BE2C (cell line): ENCODE measurements at regions not wholly inside any gene's neighbourhood (a gene's known extent, or its start where the extent isn't known, plus 50 kb on each side); places are given as distances from the start of the nearest gene placed in this dataset.

Experiments
- DNase-seq: peaks from one replicate; pipeline ENCODE4 v3.0.0-alpha.2; 2020
- H3K27me3 ChIP-seq: fragments of 250-450 bp; sonication (Bioruptor Pico); 2 replicates; pipeline ENCODE4 v1.5.1; 2020; ENCODE audit warnings: mild to moderate bottlenecking
- H3K36me3 ChIP-seq: fragments of 250-450 bp; sonication (Bioruptor Pico); 2 replicates; pipeline ENCODE4 v1.5.1; 2020; ENCODE audit warnings: mild to moderate bottlenecking
- H3K4me1 ChIP-seq: fragments of 250-450 bp; sonication (Bioruptor Pico); 2 replicates; pipeline ENCODE4 v1.5.1; 2020
- H3K4me3 ChIP-seq: 2 replicates; pipeline ENCODE4 v1.5.1; 2011; ENCODE audit warnings: low read depth, low read length
- H3K9me3 ChIP-seq: fragments of 250-450 bp; sonication (Bioruptor Pico); 2 replicates; pipeline ENCODE4 v1.5.1; 2020
- TF ChIP-seq, protein P1 (sequence below): IDR thresholded peaks from 2 replicates; pipeline ENCODE4 v1.5.1; 2012; ENCODE audit warnings: mild to moderate bottlenecking, low read depth, low read length

DNA sequence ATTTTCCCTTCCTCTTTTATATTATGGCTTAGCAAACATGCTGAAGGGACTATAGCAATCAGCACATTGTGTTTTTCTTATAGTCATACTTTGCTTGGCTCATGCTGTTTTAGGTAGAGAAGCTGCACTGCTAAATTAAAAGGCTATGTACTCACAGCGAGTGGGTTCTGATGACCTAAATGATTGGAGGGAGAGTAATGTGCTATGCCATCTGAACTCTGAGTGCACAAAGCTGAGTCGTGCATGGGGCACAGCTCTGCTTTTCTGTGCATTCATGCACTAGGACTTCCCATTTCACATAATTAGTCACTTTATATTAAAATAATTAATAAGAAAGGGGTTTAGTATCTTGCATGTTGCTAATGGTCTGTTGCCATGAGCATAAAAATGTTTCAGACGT is 132.7 kb upstream of the ADGRL3 start:
- no peak for DNase-seq
- Histone ChIP-seq H3K4me3 (no peak overlapping the region), H3K4me1 (no peaks in the 10 kb centered on the region), H3K9me3 (no peaks in the 10 kb centered on the region), H3K27me3 (no peaks in the 10 kb centered on the region), H3K36me3 (no peaks in the 10 kb centered on the region)
- TF ChIP-seq, protein P1, sequence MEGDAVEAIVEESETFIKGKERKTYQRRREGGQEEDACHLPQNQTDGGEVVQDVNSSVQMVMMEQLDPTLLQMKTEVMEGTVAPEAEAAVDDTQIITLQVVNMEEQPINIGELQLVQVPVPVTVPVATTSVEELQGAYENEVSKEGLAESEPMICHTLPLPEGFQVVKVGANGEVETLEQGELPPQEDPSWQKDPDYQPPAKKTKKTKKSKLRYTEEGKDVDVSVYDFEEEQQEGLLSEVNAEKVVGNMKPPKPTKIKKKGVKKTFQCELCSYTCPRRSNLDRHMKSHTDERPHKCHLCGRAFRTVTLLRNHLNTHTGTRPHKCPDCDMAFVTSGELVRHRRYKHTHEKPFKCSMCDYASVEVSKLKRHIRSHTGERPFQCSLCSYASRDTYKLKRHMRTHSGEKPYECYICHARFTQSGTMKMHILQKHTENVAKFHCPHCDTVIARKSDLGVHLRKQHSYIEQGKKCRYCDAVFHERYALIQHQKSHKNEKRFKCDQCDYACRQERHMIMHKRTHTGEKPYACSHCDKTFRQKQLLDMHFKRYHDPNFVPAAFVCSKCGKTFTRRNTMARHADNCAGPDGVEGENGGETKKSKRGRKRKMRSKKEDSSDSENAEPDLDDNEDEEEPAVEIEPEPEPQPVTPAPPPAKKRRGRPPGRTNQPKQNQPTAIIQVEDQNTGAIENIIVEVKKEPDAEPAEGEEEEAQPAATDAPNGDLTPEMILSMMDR = no peak

DNA sequence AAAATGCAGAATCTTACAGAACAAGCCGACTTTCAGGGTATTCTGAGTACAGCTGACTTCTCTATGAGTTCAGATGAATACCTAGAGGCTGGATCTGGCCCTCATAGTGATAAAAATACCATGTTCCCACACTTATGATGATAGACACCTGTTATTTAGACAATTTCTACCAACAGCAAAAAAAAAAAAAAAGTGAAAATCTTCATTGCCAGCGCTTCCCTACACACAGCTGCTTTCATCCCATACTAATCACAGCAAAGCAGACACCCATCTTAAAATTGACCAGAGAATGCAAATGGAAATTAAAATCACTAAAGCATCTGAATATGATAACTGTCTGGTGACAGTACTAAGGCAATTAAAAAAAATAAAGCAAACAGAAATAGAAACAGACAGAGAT is 132.1 kb upstream of the ADGRL3 start:
- Histone ChIP-seq H3K4me3 (no peak overlapping the region), H3K27me3 (no peaks in the 10 kb centered on the region), H3K36me3 (no peaks in the 10 kb centered on the region), H3K9me3 (no peaks in the 10 kb centered on the region), H3K4me1 (no peaks in the 10 kb centered on the region)
- TF ChIP-seq, protein P1 = no peak
- DNase-seq = no peak

DNA sequence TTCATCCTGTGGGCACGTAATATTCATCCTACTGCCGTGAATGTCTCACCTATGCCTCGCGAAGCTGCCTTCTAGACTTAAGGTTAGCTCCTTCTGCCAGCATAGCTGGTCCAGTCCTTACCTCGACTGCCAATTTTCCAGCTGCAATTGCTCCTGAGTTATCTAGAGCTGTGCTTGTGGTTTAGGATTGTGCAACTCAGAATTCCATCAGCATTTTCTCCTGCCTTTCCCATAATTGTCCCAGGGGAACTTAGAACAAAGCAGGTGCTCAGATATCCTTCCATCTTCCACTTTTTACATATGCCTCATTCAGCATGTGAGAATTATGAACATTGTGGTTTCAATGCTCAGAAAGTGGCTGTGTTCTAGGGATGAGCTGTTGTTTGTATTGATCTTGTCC is 131.4 kb upstream of the ADGRL3 start:
- Histone ChIP-seq H3K27me3 (no peaks in the 10 kb centered on the region), H3K9me3 (no peaks in the 10 kb centered on the region), H3K4me1 (no peaks in the 10 kb centered on the region), H3K4me3 (no peak overlapping the region), H3K36me3 (no peaks in the 10 kb centered on the region)
- DNase-seq = no peak
- TF ChIP-seq, protein P1 = no peak

DNA sequence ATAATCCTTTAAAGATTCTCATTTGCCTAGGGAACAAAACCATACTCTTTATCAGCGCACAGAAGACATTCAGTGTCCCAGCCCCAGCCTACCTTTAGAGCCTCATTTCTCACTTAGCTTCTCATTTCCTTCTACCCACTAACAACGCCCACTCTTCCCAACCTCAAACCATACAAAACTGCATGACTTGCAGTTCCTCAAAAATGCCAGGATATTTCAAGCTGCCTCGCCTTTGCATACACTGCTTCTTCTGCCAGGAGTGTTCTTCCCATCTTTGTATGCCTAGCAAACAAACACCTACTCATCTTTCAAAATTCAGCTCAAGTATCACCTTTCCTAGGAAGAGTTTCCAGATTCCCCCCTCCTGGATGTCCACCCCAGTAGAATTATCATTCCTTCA is 129.9 kb upstream of the ADGRL3 start:
- H3K36me3 ChIP-seq = no peaks in the 10 kb centered on the region
- H3K27me3 ChIP-seq = no peaks in the 10 kb centered on the region
- no peak overlapping the region for H3K4me3 ChIP-seq
- no peak for DNase-seq
- no peaks in the 10 kb centered on the region for H3K4me1 ChIP-seq
- TF ChIP-seq, protein P1 = no peak
- H3K9me3 ChIP-seq = no peaks in the 10 kb centered on the region

DNA sequence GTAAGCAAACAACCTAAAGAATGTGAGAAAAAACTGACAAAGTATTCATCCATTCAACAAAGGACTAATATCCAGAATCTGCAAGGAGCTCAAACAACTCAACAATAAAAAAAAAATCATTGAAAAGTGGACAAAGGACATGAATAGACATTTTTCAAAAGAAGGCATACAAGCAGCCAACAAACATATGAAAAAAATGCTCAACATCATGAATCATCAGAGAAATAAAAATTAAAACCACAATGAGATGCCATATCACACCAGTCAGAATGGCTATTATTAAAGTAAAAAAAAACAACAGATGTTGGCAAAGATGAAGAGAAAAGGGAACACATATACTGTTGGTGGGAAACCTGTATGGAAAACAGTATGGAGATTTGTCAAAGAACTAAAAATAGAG is 120.7 kb upstream of the ADGRL3 start:
- Histone ChIP-seq H3K27me3 (no peaks in the 10 kb centered on the region), H3K4me3 (no peak overlapping the region), H3K4me1 (no peaks in the 10 kb centered on the region), H3K9me3 (no peaks in the 10 kb centered on the region), H3K36me3 (no peaks in the 10 kb centered on the region)
- no peak for DNase-seq
- TF ChIP-seq, protein P1 = no peak

DNA sequence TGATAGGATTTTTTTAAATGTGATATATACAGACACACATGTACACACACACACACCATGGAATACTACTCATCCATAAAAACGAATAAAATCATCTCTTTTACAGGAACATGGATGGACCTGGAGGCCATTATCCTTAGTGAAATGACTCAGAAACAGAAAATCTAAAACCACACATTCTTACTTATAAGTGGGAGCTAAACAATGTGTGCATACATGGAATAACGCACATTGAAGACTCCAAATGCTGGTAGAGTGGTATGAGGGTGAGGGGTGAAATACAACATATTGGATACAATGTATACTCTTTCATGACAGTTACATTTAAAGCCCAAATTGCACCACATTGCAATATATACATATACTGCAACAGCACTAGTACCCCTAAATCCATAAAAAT is 120.2 kb upstream of the ADGRL3 start:
- no peak for DNase-seq
- H3K9me3 ChIP-seq = no peaks in the 10 kb centered on the region
- no peak overlapping the region for H3K4me3 ChIP-seq
- no peaks in the 10 kb centered on the region for H3K4me1 ChIP-seq
- TF ChIP-seq, protein P1 = no peak
- H3K36me3 ChIP-seq = no peaks in the 10 kb centered on the region
- H3K27me3 ChIP-seq = no peaks in the 10 kb centered on the region
